IMR-90 (cell line): ENCODE measurements at regions not wholly inside any gene's neighbourhood (a gene's known extent, or its start where the extent isn't known, plus 50 kb on each side); places are given as distances from the start of the nearest gene placed in this dataset.

Source experiments
- ATAC-seq: fragments of 200-7000 bp; cut with Tn5 transposase; 2 replicates; pipeline ENCODE4 v1.9.1; 2020; ENCODE audit warnings: low read depth, mild to moderate bottlenecking, moderate library complexity
- BruUV-seq: library from RNA; stranded (reverse); fragments of 400-500 nt; replicated peaks from 2 replicates; lab custom pipeline; 2021; lab: Mats Ljungman, UMichigan
- CTCF ChIA-PET: fragments of 300-600 bp; formaldehyde crosslinking; extraction: SDS; loops from one replicate; lab custom pipeline; 2021; ENCODE audit warnings: antibody characterized with exemption; lab: Yijun Ruan, JAX
- POLR2A ChIA-PET: fragments of 300-600 bp; sonication (Branson Sonifier 250); formaldehyde crosslinking; loops from one replicate; lab custom pipeline; 2022; ENCODE audit warnings: antibody characterized with exemption; ENCODE audit not compliant: unreplicated experiment; lab: Charles Lee
- DNase-seq: peaks from one replicate; pipeline ENCODE4 v3.0.0; 2013
- H2AFZ ChIP-seq: replicated peaks from 2 replicates; pipeline ENCODE3; 2013; ENCODE audit warnings: low read length, mild to moderate bottlenecking; ENCODE audit not compliant: poor library complexity
- H2AK5ac ChIP-seq: 2 replicates; pipeline ENCODE4 v1.6.1; 2013; ENCODE audit warnings: low read depth, low read length, inconsistent platforms
- H2AK9ac ChIP-seq: replicated peaks from 2 replicates; pipeline ENCODE3; 2013; ENCODE audit warnings: mild to moderate bottlenecking, low read depth, low read length, moderate library complexity; ENCODE audit not compliant: poor library complexity
- H2BK120ac ChIP-seq: 2 replicates; pipeline ENCODE4 v1.6.1; 2013; ENCODE audit warnings: low read depth, low read length, inconsistent platforms
- H2BK15ac ChIP-seq: 3 replicates; pipeline ENCODE4 v1.6.1; 2013; ENCODE audit warnings: low read depth, low read length, inconsistent platforms
- H2BK20ac ChIP-seq: 2 replicates; pipeline ENCODE4 v1.6.1; 2013; ENCODE audit warnings: low read depth, mild to moderate bottlenecking, inconsistent platforms, low read length, moderate library complexity
- H2BK5ac ChIP-seq: 2 replicates; pipeline ENCODE4 v1.6.1; 2013; ENCODE audit warnings: mild to moderate bottlenecking, low read depth, low read length, inconsistent platforms; ENCODE audit not compliant: poor library complexity, severe bottlenecking
- H3K14ac ChIP-seq: replicated peaks from 2 replicates; pipeline ENCODE4 v1.6.1; 2013; ENCODE audit warnings: low read depth, low read length, inconsistent platforms
- H3K18ac ChIP-seq: 2 replicates; pipeline ENCODE4 v1.6.1; 2013; ENCODE audit warnings: low read depth, low read length, control low read depth
- H3K23ac ChIP-seq: 2 replicates; pipeline ENCODE4 v1.6.1; 2013; ENCODE audit warnings: low read depth, low read length, inconsistent platforms
- H3K27ac ChIP-seq: 2 replicates; pipeline ENCODE4 v1.5.1; 2013; ENCODE audit warnings: mild to moderate bottlenecking, control low read depth, low read length; ENCODE audit not compliant: insufficient read depth
- H3K27me3 ChIP-seq: 2 replicates; pipeline ENCODE4 v1.6.1; 2013; ENCODE audit warnings: low read length; ENCODE audit not compliant: control insufficient read depth, insufficient read depth
- H3K36me3 ChIP-seq: 2 replicates; pipeline ENCODE4 v1.6.1; 2013; ENCODE audit warnings: low read length, mixed read lengths; ENCODE audit not compliant: control insufficient read depth, insufficient read depth
- H3K4ac ChIP-seq: 2 replicates; pipeline ENCODE4 v1.6.1; 2013; ENCODE audit warnings: low read depth, low read length, inconsistent platforms
- H3K4me1 ChIP-seq: 2 replicates; pipeline ENCODE4 v1.6.1; 2013; ENCODE audit warnings: low read length, mixed read lengths; ENCODE audit not compliant: control insufficient read depth, insufficient read depth
- H3K4me2 ChIP-seq: 2 replicates; pipeline ENCODE4 v1.6.1; 2013; ENCODE audit warnings: low read depth, mild to moderate bottlenecking, control low read depth, low read length, moderate library complexity
- H3K4me3 ChIP-seq: 2 replicates; pipeline ENCODE4 v1.5.1; 2013; ENCODE audit warnings: low read depth, mild to moderate bottlenecking, control low read depth, low read length, moderate library complexity; ENCODE audit not compliant: insufficient read depth
- H3K56ac ChIP-seq: 2 replicates; pipeline ENCODE4 v1.6.1; 2013; ENCODE audit warnings: low read length, inconsistent platforms; ENCODE audit not compliant: insufficient read depth; ENCODE audit errors: extremely low read depth
- H3K79me1 ChIP-seq, 2 experiments: 2 replicates each; pipeline ENCODE4 v1.6.1; 2013; ENCODE audit warnings: low read length in 2 of 2, inconsistent platforms in 1 of 2, low read depth in 1 of 2
- H3K9ac ChIP-seq: 2 replicates; pipeline ENCODE4 v1.6.1; 2013; ENCODE audit warnings: low read depth, low read length, control low read depth
- H3K9me1 ChIP-seq: 2 replicates; pipeline ENCODE4 v1.6.1; 2013; ENCODE audit warnings: low read length, inconsistent platforms; ENCODE audit not compliant: insufficient read depth
- H3K9me3 ChIP-seq: 2 replicates; pipeline ENCODE4 v1.6.1; 2013; ENCODE audit warnings: low read length; ENCODE audit not compliant: control insufficient read depth, insufficient read depth
- H4K20me1 ChIP-seq: 2 replicates; pipeline ENCODE4 v1.6.1; 2013; ENCODE audit warnings: low read length, inconsistent platforms; ENCODE audit not compliant: insufficient read depth
- H4K5ac ChIP-seq: 2 replicates; pipeline ENCODE4 v1.6.1; 2013; ENCODE audit warnings: mild to moderate bottlenecking, low read depth, low read length, control low read depth
- H4K8ac ChIP-seq, 2 experiments: 2 replicates each; pipeline ENCODE4 v1.6.1; 2013; ENCODE audit warnings: low read depth in 2 of 2, low read length in 2 of 2, control low read depth in 1 of 2, inconsistent platforms in 1 of 2
- H4K91ac ChIP-seq: 2 replicates; pipeline ENCODE4 v1.6.1; 2013; ENCODE audit warnings: low read depth, low read length, inconsistent platforms; ENCODE audit not compliant: insufficient read depth
- MAZ ChIP-seq: IDR thresholded peaks from 2 replicates; pipeline ENCODE4 v1.6.1; 2012; ENCODE audit warnings: low read depth, mild to moderate bottlenecking, low read length, improper control_type of control experiment, moderate library complexity, borderline replicate concordance
- USF2 ChIP-seq: fragments of 150-350 bp; IDR thresholded peaks from 2 replicates; pipeline ENCODE4 v1.6.1; 2017; ENCODE audit warnings: mild to moderate bottlenecking, antibody characterized with exemption, low read length, low read depth
- WGBS, 2 experiments: methylation state at CpG; one replicate each; pipeline versions ENCODE4 v1.1.5 to v1.1.7; 2013; ENCODE audit warnings: missing lambda C conversion rate in 2 of 2; ENCODE audit not compliant: insufficient read length in 1 of 2; ENCODE audit errors: extremely low coverage in 2 of 2; 5-methylcytosine and 5-hydroxymethylcytosine counted together
- dilution Hi-C: fragments of 300-500 bp; cut with HindIII; formaldehyde crosslinking; loops from one replicate; pipeline ENCODE4 v1.14.3; 2018; ENCODE audit warnings: low sequenced_read_pairs; ENCODE audit not compliant: unreplicated experiment
- in situ Hi-C: fragments of 300-500 bp; cut with MboI; formaldehyde crosslinking; loops from 3 replicates; pipeline ENCODE4 v1.14.3; 2019; ENCODE audit warnings: low sequenced_read_pairs, inconsistent platforms, mixed read lengths
- intact Hi-C: fragments of 100-400 bp; cut with micrococcal nuclease; formaldehyde crosslinking; loops from 2 replicates; pipeline ENCODE4 v1.10.0; 2022

DNA sequence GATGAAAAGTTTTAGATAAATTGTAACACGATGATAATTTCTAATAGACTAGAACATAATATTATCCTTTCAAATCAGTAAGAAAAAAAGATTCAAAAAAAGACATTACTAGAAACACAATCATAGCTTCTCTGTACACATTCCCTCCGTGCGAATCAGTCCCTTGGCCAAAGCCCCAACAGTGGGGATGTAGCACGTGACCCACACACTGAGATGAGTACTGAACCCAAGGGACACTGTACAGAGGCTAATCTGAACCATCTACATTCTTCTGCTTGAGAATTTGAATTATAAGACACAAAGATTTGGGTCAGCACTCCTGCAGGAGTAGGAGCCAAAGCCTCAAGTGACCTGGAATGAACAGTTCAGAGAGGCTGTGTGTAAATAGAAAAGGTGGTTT lies 353.7 kb downstream of the INSC start:
- H3K9me3 ChIP-seq: no peaks in the 10 kb centered on the region
- H2BK5ac ChIP-seq: no peak overlapping the region
- no peak overlapping the region for H2AK5ac ChIP-seq
- H4K8ac ChIP-seq: no peak overlapping the region
- no peak overlapping the region for H2AFZ ChIP-seq
- no peak overlapping the region for H4K91ac ChIP-seq
- H3K14ac ChIP-seq: no peak overlapping the region
- 0% methylated on average over 1 of the region's 4 CpGs; no CpG with 5 or more reads in 1 of the 2 experiments for WGBS, 2 experiments
- POLR2A ChIA-PET: no interaction called here
- no peak overlapping the region for H3K9ac ChIP-seq
- H3K4me1 ChIP-seq: no peaks in the 10 kb centered on the region
- DNase-seq (peak; percentile 10), ATAC-seq (peak; percentile 49; the same call in 1 of the 2 replicates)
- H3K4ac ChIP-seq: no peak overlapping the region
- dilution Hi-C loops: no loop called here
- H3K79me1 ChIP-seq: no peaks in the 10 kb centered on the region
- H3K18ac ChIP-seq: no peak overlapping the region
- no peak overlapping the region for H3K56ac ChIP-seq
- H3K36me3 ChIP-seq: no peaks in the 10 kb centered on the region
- in situ Hi-C loops: no loop called here
- TF ChIP-seq MAZ: no peak
- TF ChIP-seq USF2: 0 out of 2 replicates have a peak, but pooled peaks have one; percentile 25
- H3K23ac ChIP-seq: no peak overlapping the region
- BruUV-seq: no TSS peak
- H3K4me3 ChIP-seq: no peak overlapping the region
- intact Hi-C loops: no loop called here
- H2BK20ac ChIP-seq: no peak overlapping the region
- H2BK120ac ChIP-seq: no peak overlapping the region
- H4K5ac ChIP-seq: no peak overlapping the region
- H2AK9ac ChIP-seq: no peak overlapping the region
- CTCF ChIA-PET: no interaction called here
- H3K9me1 ChIP-seq: no peaks in the 10 kb centered on the region
- H3K27ac ChIP-seq: no peak overlapping the region
- H2BK15ac ChIP-seq: no peak overlapping the region
- H3K4me2 ChIP-seq: no peak overlapping the region
- no peaks in the 10 kb centered on the region for H4K20me1 ChIP-seq
- H3K27me3 ChIP-seq: no peaks in the 10 kb centered on the region
